ENCODE measurements at regions not wholly inside any gene's neighbourhood (a gene's known extent, or its start where the extent isn't known, plus 50 kb on each side); places are given as distances from the start of the nearest gene placed in this dataset.

- DNase-seq (ENCODE audit: low read depth) = no peak
Measured at GRCh38 chr10:2950546-2950945, 116.8 kb upstream of the PFKP start.

GRCh38 chr10:2949948-2950354 is 117.4 kb upstream of the PFKP start:
- DNase-seq (ENCODE audit: low read depth) = no peak

- no peak for DNase-seq (ENCODE audit: low read depth)
Measured at GRCh38 chr10:2949221-2949947, 118.0 kb upstream of the PFKP start.

GRCh38 chr10:2948127-2948854 is 119.1 kb upstream of the PFKP start:
- DNase-seq (ENCODE audit: low read depth) = no peak

- no peak for DNase-seq (ENCODE audit: low read depth)
Measured at GRCh38 chr10:2944788-2945187, 122.6 kb upstream of the PFKP start.

GRCh38 chr10:2943932-2944614 is 123.3 kb upstream of the PFKP start:
- no peak for DNase-seq (ENCODE audit: low read depth)

- DNase-seq (ENCODE audit: low read depth) = no peak
Measured at GRCh38 chr10:2942938-2943337, 124.4 kb upstream of the PFKP start.

GRCh38 chr10:2938869-2939268 is 128.5 kb upstream of the PFKP start:
- DNase-seq (ENCODE audit: low read depth) = no peak

GRCh38 chr10:2936816-2937215 is 130.5 kb upstream of the PFKP start:
- no peak for DNase-seq (ENCODE audit: low read depth)

- DNase-seq (ENCODE audit: low read depth) = no peak
Measured at GRCh38 chr10:2935647-2936386, 131.5 kb upstream of the PFKP start.

GRCh38 chr10:2933924-2934323 is 133.4 kb upstream of the PFKP start:
- no peak for DNase-seq (ENCODE audit: low read depth)

- DNase-seq (ENCODE audit: low read depth) = no peak
Measured at GRCh38 chr10:2933519-2933918, 133.8 kb upstream of the PFKP start.

GRCh38 chr10:2933071-2933470 is 134.3 kb upstream of the PFKP start:
- no peak for DNase-seq (ENCODE audit: low read depth)

- no peak for DNase-seq (ENCODE audit: low read depth)
Measured at GRCh38 chr10:2929480-2930258, 137.7 kb upstream of the PFKP start.

- DNase-seq (ENCODE audit: low read depth) = peak; percentile 24
Measured at GRCh38 chr10:2927958-2928840, 139.1 kb upstream of the PFKP start.

GRCh38 chr10:2926918-2927660 is 140.3 kb upstream of the PFKP start:
- no peak for DNase-seq (ENCODE audit: low read depth)

- DNase-seq (ENCODE audit: low read depth) = no peak
Measured at GRCh38 chr10:2925631-2926030, 141.7 kb upstream of the PFKP start.

GRCh38 chr10:2924431-2924830 is 142.9 kb upstream of the PFKP start:
- no peak for DNase-seq (ENCODE audit: low read depth)

- no peak for DNase-seq (ENCODE audit: low read depth)
Measured at GRCh38 chr10:2921956-2922680, 145.2 kb upstream of the PFKP start.

All from fibroblast of the conjunctiva (primary cell).